Stimulated activated CD4-positive, alpha-beta T cell treated with anti-CD3 and anti-CD28 coated beads, Interleukin-1b, Interleukin-23, amount 100 ng/mL, for 24 hours (primary cell): ENCODE measurements at regions not wholly inside any gene's neighbourhood (a gene's known extent, or its start where the extent isn't known, plus 50 kb on each side); places are given as distances from the start of the nearest gene placed in this dataset.

ENCODE experiments used
- DNase-seq, 4 experiments: peaks; one replicate each; pipeline ENCODE4 v3.0.0-alpha.2; 2020; ENCODE audit warnings: low read depth in 4 of 4, low spot score in 1 of 4

- no peak for DNase-seq
Observed at GRCh38 chr1:228867108-228867950, 132.1 kb downstream of the RHOU start.

GRCh38 chr1:228867951-228868730 lies 132.9 kb downstream of the RHOU start:
- no peak for DNase-seq

DNA sequence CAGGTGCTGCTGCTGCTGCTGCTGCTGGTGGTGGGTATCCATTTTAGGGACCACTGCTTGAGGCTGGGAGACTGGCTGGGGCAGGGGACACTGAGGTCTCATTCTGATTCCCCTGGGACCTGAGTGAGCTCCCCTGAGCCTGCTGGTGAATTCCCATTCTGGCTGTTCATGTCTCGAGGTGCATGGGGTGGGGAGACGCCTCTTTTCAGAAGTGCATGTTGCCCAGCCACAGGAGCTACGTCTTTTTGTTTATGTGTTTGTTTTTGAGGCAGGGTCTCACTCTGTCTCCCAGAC lies 133.4 kb downstream of the RHOU start:
- DNase-seq, result no peak

GRCh38 chr1:228869312-228869824 lies 134.1 kb downstream of the RHOU start:
- DNase-seq, result no peak

DNA sequence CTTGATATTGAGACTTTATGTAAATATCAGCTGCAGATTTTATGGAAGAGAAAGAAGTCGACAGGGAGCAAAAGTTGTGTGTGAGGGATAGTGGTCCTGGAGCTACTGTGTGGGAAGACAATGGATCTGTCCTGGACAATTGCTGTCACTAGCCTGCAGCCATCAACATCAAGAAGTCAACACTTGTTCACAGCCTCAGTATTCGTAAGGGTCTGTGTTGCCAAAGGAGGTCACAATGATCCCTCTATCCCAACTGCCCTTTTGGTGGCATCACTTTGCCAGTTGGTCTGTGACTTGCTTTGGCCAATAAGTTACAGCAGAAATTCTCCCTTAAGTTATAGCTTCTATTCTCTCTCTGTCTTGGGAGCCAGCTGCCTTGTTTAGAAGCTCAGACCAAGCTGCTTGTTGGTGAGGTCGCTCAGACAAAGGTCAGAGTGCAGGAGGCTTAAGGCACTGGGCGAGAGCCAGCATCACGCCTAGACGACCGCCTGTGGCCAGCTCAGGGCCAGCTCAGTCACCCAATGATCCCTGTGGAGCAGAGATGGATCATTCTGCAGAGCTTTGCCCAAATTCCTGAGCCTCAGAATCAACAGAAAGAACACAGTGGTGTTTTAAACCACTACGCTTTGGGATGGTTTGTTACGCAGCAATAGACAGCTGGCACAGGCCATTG lies 134.9 kb downstream of the RHOU start:
- no peak for DNase-seq

GRCh38 chr1:228871314-228872061 lies 136.2 kb downstream of the RHOU start:
- no peak for DNase-seq

GRCh38 chr1:228872080-228872479 lies 136.8 kb downstream of the RHOU start:
- DNase-seq, result no peak

DNA sequence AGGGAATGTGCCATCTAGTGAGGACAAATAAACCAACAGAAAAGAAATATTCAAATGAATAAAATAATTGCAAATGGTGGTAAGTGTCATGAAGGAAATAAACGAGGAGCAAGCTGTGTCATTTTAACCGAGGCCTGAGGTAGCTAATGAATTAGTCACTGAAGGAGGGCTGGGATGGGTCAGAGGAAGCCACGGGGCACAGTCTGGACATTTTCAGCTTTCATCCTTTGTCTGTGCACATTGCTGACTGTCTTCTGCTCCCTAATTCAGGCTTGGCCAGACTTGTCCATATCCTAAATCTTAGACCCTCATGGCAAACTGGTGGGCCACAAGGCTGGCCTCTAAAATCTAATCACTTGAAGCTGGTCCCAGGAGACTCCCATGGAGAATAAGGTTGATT lies 138.4 kb downstream of the RHOU start:
- no peak for DNase-seq

DNA sequence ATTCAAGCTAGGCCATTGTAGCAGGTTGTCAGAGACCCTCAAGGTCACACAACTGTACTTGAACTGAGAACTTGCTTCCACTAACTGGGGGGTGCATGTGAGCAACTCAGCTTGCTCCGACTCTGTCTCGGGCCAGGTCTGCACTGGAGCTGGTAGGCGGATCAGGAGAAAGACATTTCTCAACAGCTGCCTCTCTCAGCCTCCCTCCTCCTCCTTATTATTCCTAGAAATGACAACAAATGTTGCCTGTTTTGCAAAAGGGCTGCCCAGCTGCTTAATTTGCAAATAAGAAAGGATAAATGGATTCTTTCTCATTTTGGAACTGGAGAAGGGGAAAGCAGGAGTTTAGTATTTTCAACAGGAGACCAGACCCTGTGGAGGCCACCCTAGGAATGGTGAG lies 140.5 kb downstream of the RHOU start:
- DNase-seq, result no peak

DNA sequence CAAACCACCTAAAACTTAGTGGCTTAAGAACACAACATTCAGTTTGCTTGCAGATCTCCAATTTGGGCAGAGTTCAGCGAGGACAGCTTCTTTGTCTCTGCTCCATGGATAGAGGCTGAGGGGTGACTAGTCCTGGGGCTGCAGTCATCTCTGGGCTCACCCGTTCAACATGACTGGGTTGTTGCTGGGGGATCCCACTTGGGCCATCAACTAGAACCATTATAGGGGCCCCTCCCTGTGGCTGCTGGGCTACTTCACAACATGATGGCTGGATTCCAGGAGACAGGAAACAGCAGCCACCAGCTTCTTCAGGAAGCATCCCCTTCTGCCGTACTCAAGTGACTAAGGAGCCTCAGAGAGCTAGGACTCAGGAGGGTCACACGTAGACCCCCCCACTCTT lies 140.9 kb downstream of the RHOU start:
- DNase-seq, result no peak

DNA sequence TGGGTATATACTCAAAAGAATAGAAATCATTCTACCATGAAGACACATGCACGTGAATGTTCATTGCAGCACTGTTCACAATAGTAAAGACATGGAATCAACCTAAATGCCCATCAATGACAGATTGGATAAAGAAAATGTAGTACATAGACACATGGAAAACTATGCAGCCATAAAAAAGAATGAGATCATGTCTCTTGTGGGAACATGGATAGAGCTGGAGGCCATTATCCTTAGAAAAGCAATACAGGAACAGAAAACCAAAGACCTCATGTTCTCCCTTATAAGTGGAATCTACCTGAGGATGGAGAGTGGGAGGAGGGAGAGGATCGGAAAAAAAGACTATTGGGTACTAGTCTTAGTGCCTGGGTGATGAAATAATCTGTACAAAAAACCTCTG lies 143.9 kb downstream of the RHOU start:
- DNase-seq, result no peak

- DNase-seq, result no peak
Observed at GRCh38 chr1:228882041-228882770, 146.9 kb downstream of the RHOU start.

DNA sequence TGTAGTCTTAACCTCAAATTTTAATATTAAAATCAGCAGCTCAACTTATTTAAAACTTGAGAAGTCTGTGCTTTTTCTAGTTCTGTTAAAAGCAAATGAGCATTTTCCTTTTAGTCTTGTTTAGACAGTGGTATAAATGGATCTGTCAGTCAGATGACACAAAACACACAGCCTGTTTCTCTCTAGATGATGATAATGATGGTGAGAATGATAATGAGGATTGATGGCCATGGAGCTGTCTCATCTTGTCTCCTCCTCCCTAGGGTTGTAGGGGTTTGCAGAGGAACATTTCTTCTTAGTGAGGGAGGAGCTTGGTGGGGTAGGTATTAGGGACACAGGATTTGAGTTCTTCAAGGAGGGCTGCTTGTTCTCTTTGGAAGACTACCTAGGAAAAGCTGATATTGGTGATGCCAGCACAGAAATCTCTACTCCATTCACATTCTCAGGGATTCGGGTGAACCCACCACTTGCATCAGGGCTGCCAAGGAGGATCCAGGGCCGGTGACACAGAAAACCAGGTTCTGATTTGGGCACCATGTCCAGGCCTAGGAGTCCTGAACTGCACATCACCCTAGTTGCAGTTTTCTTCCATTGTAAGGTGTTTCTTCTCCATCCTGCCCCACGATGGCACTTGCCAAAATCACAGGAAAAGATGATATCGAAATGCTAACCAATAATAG lies 147.6 kb downstream of the RHOU start:
- no peak for DNase-seq

DNA sequence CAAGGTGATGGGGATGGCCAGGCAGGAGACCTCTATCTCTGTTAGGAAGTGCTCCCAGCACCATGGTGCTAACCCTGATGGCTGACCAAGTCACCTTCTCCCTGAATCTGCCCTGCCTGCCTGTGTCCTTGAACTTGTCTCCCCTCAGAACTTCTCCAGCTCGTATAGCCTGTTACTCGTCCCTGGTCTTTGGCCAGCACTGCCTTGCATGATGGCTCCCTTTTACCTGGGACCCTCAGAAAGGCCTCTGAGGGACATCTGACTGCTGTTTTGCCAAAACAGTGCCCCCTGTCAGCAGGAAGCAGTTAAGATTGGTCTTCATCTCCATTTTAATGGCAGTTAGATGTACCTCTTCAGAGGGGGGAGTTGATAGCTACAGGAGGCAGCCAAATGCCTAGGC lies 148.3 kb downstream of the RHOU start:
- no peak for DNase-seq

GRCh38 chr1:228884196-228884595 lies 148.9 kb downstream of the RHOU start:
- DNase-seq, result no peak

GRCh38 chr1:228884615-228885566 lies 149.6 kb downstream of the RHOU start:
- no peak for DNase-seq

- DNase-seq, result no peak
Observed at GRCh38 chr1:228885845-228886244, 150.6 kb downstream of the RHOU start.

DNA sequence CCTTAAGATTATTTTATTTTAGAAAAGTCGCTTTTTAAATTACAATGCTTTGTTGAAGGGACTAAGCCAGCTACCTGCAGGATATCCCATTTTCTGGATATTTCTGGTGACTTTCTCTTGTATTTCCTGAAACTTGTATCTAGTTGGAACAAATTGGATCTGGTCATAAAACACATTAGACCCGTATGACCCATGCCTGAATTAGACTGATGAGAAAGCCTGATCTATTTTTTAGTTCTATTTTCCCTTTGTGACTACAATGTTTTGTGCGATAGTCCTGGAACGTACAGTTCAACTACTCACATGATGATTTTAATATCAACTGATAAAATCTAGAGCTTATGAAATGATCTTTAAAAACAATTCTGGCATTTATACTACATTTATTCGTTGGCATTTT lies 151.8 kb downstream of the RHOU start:
- no peak for DNase-seq

GRCh38 chr1:228887960-228888359 lies 152.7 kb downstream of the RHOU start:
- DNase-seq, result no peak
